GM12878 (cell line): ENCODE measurements at regions not wholly inside any gene's neighbourhood (a gene's known extent, or its start where the extent isn't known, plus 50 kb on each side); places are given as distances from the start of the nearest gene placed in this dataset.
"Not testable (repeated sequence)": the region's sequence is repeated elsewhere in the genome, so short reads cannot be mapped to it uniquely, and the experiment has no call there.

Source experiments
- ATAC-seq: fragments of 200-7000 bp; cut with Tn5 transposase; 3 replicates; pipeline ENCODE4 v1.9.1; 2020; ENCODE audit warnings: mild to moderate bottlenecking, moderate library complexity
- BruUV-seq: library from RNA; stranded (reverse); fragments of 400-500 nt; replicated peaks from 2 replicates; lab custom pipeline; 2021; lab: Mats Ljungman, UMichigan
- CTCF ChIA-PET: fragments of 300-600 bp; sonication (Branson Sonifier 250); formaldehyde crosslinking; extraction: SDS; loops from one replicate; lab custom pipeline; 2021; ENCODE audit warnings: inconsistent platforms; lab: Yijun Ruan, JAX
- POLR2A ChIA-PET: fragments of 350-600 bp; formaldehyde crosslinking; extraction: SDS; loops from one replicate; lab custom pipeline; 2021; ENCODE audit warnings: inconsistent platforms; lab: Charles Lee
- RAD21 ChIA-PET: fragments of 300-600 bp; sonication (Branson Sonifier 250); formaldehyde crosslinking; loops from one replicate; lab custom pipeline; 2023; ENCODE audit warnings: antibody characterized with exemption; ENCODE audit not compliant: unreplicated experiment; lab: Charles Lee
- SMC1A ChIA-PET: fragments of 300-600 bp; sonication (Branson Sonifier 250); formaldehyde crosslinking; loops from one replicate; lab custom pipeline; 2023; ENCODE audit not compliant: unreplicated experiment, uncharacterized antibody; lab: Charles Lee
- DNase-seq: peaks from one replicate; pipeline ENCODE4 v3.0.0-alpha.2; 2011; ENCODE audit warnings: low read depth, low spot score
- FAIRE-seq: peaks from 3 replicates; lab custom pipeline; 2011; peaks lifted over from hg19 to GRCh38; lab: Jason Lieb, UNC
- H2AFZ ChIP-seq: 2 replicates; pipeline ENCODE4 v1.6.0; 2011; ENCODE audit warnings: low read depth, low read length, control low read depth; ENCODE audit not compliant: control insufficient read depth
- H3K27ac ChIP-seq: 2 replicates; pipeline ENCODE4 v1.5.1; 2011; ENCODE audit warnings: control low read depth; ENCODE audit not compliant: control insufficient read depth, insufficient read depth
- H3K27me3 ChIP-seq, 2 experiments: replicated peaks in 1 of 2; 2 replicates each; pipeline versions ENCODE4 v1.6.0 to v1.6.1; 2011; ENCODE audit warnings: low read length in 1 of 2; ENCODE audit not compliant: control insufficient read depth in 2 of 2, insufficient read depth in 2 of 2
- H3K36me3 ChIP-seq, 2 experiments: 2 replicates each; pipeline ENCODE4 v1.5.1; 2011; ENCODE audit warnings: low read length in 1 of 2; ENCODE audit not compliant: control insufficient read depth in 2 of 2, insufficient read depth in 2 of 2
- H3K4me1 ChIP-seq: 2 replicates; pipeline ENCODE4 v1.6.1; 2011; ENCODE audit warnings: mild to moderate bottlenecking, low read length, moderate library complexity, mixed read lengths; ENCODE audit not compliant: control insufficient read depth, insufficient read depth
- H3K4me2 ChIP-seq: 2 replicates; pipeline ENCODE4 v1.6.0; 2011; ENCODE audit warnings: control low read depth; ENCODE audit not compliant: control insufficient read depth, insufficient read depth
- H3K4me3 ChIP-seq: fragments of 200-600 bp; sonication (generic); 2 replicates; pipeline ENCODE4 v1.5.1; 2016
- H3K79me2 ChIP-seq: 2 replicates; pipeline ENCODE4 v1.6.0; 2011; ENCODE audit warnings: low read length; ENCODE audit not compliant: control insufficient read depth, insufficient read depth
- H3K9ac ChIP-seq: 2 replicates; pipeline ENCODE4 v1.8.0; 2011; ENCODE audit warnings: low read length, control low read depth, mixed read lengths; ENCODE audit not compliant: control insufficient read depth, insufficient read depth
- H3K9me3 ChIP-seq: replicated peaks from 3 replicates; pipeline ENCODE4 v1.5.1; 2011; ENCODE audit warnings: mild to moderate bottlenecking, low read length; ENCODE audit not compliant: control insufficient read depth, insufficient read depth
- H4K20me1 ChIP-seq: 2 replicates; pipeline ENCODE4 v1.6.0; 2011; ENCODE audit not compliant: control insufficient read depth, insufficient read depth
- WGBS: methylation state at CpG from one replicate; pipeline ENCODE4 v1.1.6; 2016; ENCODE audit warnings: low lambda C conversion rate; ENCODE audit not compliant: insufficient replicate concordance, insufficient coverage; ENCODE audit errors: missing lambda C conversion rate; 5-methylcytosine and 5-hydroxymethylcytosine counted together
- in situ Hi-C: fragments of 300-500 bp; cut with MboI; formaldehyde crosslinking; loops from 9 replicates; pipeline ENCODE4 v1.14.3; 2018; ENCODE audit warnings: mixed read lengths
- intact Hi-C: fragments of 100-400 bp; cut with micrococcal nuclease; formaldehyde crosslinking; loops from one replicate; pipeline ENCODE4 v1.14.2; 2022; ENCODE audit not compliant: unreplicated experiment

- H3K36me3 ChIP-seq, BruUV-seq, H3K4me1 ChIP-seq, ATAC-seq, CTCF ChIA-PET, H2AFZ ChIP-seq, SMC1A ChIA-PET, intact Hi-C loops, H3K27me3 ChIP-seq, in situ Hi-C loops, DNase-seq, H3K4me3 ChIP-seq, H3K9ac ChIP-seq, H3K79me2 ChIP-seq, FAIRE-seq, H3K4me2 ChIP-seq, H3K9me3 ChIP-seq, RAD21 ChIA-PET, H4K20me1 ChIP-seq, POLR2A ChIA-PET, H3K27ac ChIP-seq: not testable (repeated sequence)
- 23% methylated on average over 6 of the region's 6 CpGs for WGBS
These were observed 139.7 kb upstream of the TPTE start for GRCh38 chr21:10381687-10382060.

GRCh38 chr21:10382135-10382534 lies 139.2 kb upstream of the TPTE start:
- WGBS, result 29% methylated on average over 8 of the region's 8 CpGs
- intact Hi-C loops, H3K9me3 ChIP-seq, in situ Hi-C loops, BruUV-seq, H3K36me3 ChIP-seq, H2AFZ ChIP-seq, CTCF ChIA-PET, H3K27ac ChIP-seq, POLR2A ChIA-PET, DNase-seq, H3K4me2 ChIP-seq, ATAC-seq, H3K4me3 ChIP-seq, H3K4me1 ChIP-seq, H4K20me1 ChIP-seq, H3K27me3 ChIP-seq, H3K9ac ChIP-seq, RAD21 ChIA-PET, FAIRE-seq, SMC1A ChIA-PET, H3K79me2 ChIP-seq: not testable (repeated sequence)

GRCh38 chr21:10382580-10382979 lies 138.8 kb upstream of the TPTE start:
- H4K20me1 ChIP-seq, intact Hi-C loops, H3K27ac ChIP-seq, H3K9ac ChIP-seq, H3K9me3 ChIP-seq, POLR2A ChIA-PET, H3K4me1 ChIP-seq, H3K27me3 ChIP-seq, H3K4me3 ChIP-seq, H2AFZ ChIP-seq, H3K4me2 ChIP-seq, BruUV-seq, ATAC-seq, DNase-seq, SMC1A ChIA-PET, H3K79me2 ChIP-seq, H3K36me3 ChIP-seq, CTCF ChIA-PET, RAD21 ChIA-PET, in situ Hi-C loops, FAIRE-seq: not testable (repeated sequence)
- 17% methylated on average over 5 of the region's 5 CpGs for WGBS

GRCh38 chr21:10383571-10383970 lies 137.8 kb upstream of the TPTE start:
- H3K9ac ChIP-seq, POLR2A ChIA-PET, H3K79me2 ChIP-seq, H3K4me1 ChIP-seq, SMC1A ChIA-PET, RAD21 ChIA-PET, BruUV-seq, H2AFZ ChIP-seq, in situ Hi-C loops, H3K9me3 ChIP-seq, intact Hi-C loops, CTCF ChIA-PET, H3K4me2 ChIP-seq, H3K4me3 ChIP-seq, FAIRE-seq, H3K27me3 ChIP-seq, H3K36me3 ChIP-seq, DNase-seq, ATAC-seq, H3K27ac ChIP-seq, H4K20me1 ChIP-seq: not testable (repeated sequence)
- WGBS, result 56% methylated on average over 10 of the region's 10 CpGs
